ENCODE measurements at regions not wholly inside any gene's neighbourhood (a gene's known extent, or its start where the extent isn't known, plus 50 kb on each side); places are given as distances from the start of the nearest gene placed in this dataset.

GRCh38 chr19:28159065-28159464 is 1053.9 kb downstream of the UQCRFS1 start:
- Histone ChIP-seq H3K36me3 (ENCODE audit: control insufficient read depth, insufficient read depth, low read length) (no peaks in the 10 kb centered on the region), H3K27me3 (ENCODE audit: control insufficient read depth, insufficient read depth, low read length) (no peaks in the 10 kb centered on the region), H3K4me3 (ENCODE audit: low read depth, low read length) (no peak overlapping the region)
- TF ChIP-seq CTCF (IDR thresholded peaks at IDR 0.05; ENCODE audit: insufficient read depth, low read depth, low read length) = no peak
- ChIA-PET CTCF (no interaction called here), POLR2A (no interaction called here)
- DNase-seq (ENCODE audit: low read depth) = no peak

DNA sequence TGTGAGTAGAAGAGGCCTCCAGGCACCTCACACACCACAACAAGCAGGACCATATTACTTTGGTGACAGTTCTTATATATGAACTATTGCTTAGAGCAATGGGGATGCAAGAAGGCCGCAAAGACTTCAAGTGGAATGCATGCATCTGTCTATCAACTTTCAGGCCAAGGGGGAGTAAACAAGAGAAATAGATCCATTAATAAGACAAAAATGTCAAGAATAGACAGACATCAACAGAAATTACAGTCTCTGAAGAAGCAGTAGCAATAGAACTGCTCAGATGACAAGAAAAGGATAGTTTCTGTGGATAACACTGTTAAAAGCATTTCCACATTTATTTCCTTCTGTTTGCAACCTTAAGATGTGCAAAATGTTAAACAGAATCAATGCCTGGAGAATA is 1057.7 kb downstream of the UQCRFS1 start:
- CTCF ChIA-PET = no interaction called here

GRCh38 chr19:28154077-28154476 is 1058.9 kb downstream of the UQCRFS1 start:
- DNase-seq (ENCODE audit: low read depth) = no peak
- Histone ChIP-seq H3K27me3 (ENCODE audit: control insufficient read depth, insufficient read depth, low read length) (no peaks in the 10 kb centered on the region), H3K4me3 (ENCODE audit: low read depth, low read length) (no peak overlapping the region), H3K36me3 (ENCODE audit: control insufficient read depth, insufficient read depth, low read length) (no peaks in the 10 kb centered on the region)
- CTCF ChIA-PET = no interaction called here
- no peak for TF ChIP-seq CTCF (IDR thresholded peaks at IDR 0.05; ENCODE audit: insufficient read depth, low read depth, low read length)
- POLR2A ChIA-PET = no interaction called here

More for the DNA sequence above, 1057.7 kb downstream of the UQCRFS1 start:
- Histone ChIP-seq H3K36me3 (ENCODE audit: control insufficient read depth, insufficient read depth, low read length) (no peaks in the 10 kb centered on the region), H3K4me3 (ENCODE audit: low read depth, low read length) (no peak overlapping the region), H3K27me3 (ENCODE audit: control insufficient read depth, insufficient read depth, low read length) (no peaks in the 10 kb centered on the region)
- DNase-seq (ENCODE audit: low read depth) = no peak
- no peak for TF ChIP-seq CTCF (IDR thresholded peaks at IDR 0.05; ENCODE audit: insufficient read depth, low read depth, low read length)
- POLR2A ChIA-PET = no interaction called here

GRCh38 chr19:28153123-28153522 is 1059.8 kb downstream of the UQCRFS1 start:
- no peak for TF ChIP-seq CTCF (IDR thresholded peaks at IDR 0.05; ENCODE audit: insufficient read depth, low read depth, low read length)
- POLR2A ChIA-PET = no interaction called here
- no peak for DNase-seq (ENCODE audit: low read depth)
- Histone ChIP-seq H3K27me3 (ENCODE audit: control insufficient read depth, insufficient read depth, low read length) (no peaks in the 10 kb centered on the region), H3K4me3 (ENCODE audit: low read depth, low read length) (no peak overlapping the region), H3K36me3 (ENCODE audit: control insufficient read depth, insufficient read depth, low read length) (no peaks in the 10 kb centered on the region)
- CTCF ChIA-PET = no interaction called here

DNA sequence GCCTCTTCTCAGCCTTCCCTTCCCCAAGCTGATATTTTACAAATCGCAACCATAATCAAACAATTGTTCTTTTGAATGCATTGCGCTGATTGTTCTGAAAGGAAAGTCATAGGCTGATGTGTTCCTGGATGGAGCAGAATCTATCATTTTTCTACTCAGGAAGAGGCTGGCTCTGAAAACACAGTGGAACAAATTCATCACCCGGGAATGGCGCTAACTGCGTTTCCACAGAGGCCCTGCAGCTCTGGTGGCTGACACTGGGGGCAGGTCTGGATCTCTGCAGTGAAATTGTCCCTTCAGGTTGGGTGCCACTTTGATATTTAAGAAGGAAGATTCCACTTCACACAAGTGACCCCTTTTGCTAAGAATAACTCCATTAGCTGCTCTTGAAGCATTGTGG is 1060.8 kb downstream of the UQCRFS1 start:
- Histone ChIP-seq H3K4me3 (ENCODE audit: low read depth, low read length) (no peak overlapping the region), H3K27me3 (ENCODE audit: control insufficient read depth, insufficient read depth, low read length) (no peaks in the 10 kb centered on the region), H3K36me3 (ENCODE audit: control insufficient read depth, insufficient read depth, low read length) (no peaks in the 10 kb centered on the region)
- no peak for DNase-seq (ENCODE audit: low read depth)
- CTCF ChIA-PET = no interaction called here
- TF ChIP-seq CTCF (IDR thresholded peaks at IDR 0.05; ENCODE audit: insufficient read depth, low read depth, low read length) = no peak
- POLR2A ChIA-PET = no interaction called here

Measured in BJ (cell line).